Tibial nerve (tissue), 3 donors: ENCODE measurements at regions not wholly inside any gene's neighbourhood (a gene's known extent, or its start where the extent isn't known, plus 50 kb on each side); places are given as distances from the start of the nearest gene placed in this dataset.

Experiments used
- EP300 ChIP-seq, 2 donors: sonication (generic); formaldehyde crosslinking; IDR thresholded peaks; one replicate each; pipeline ENCODE4 v1.6.1; 2017; ENCODE audit warnings: antibody characterized with exemption in 2 of 2, mild to moderate bottlenecking in 1 of 2
- POLR2A ChIP-seq, 2 donors: fragments of 450-650 bp; IDR thresholded peaks; one replicate each; pipeline ENCODE4 v1.6.1; 2017; ENCODE audit warnings: antibody characterized with exemption in 2 of 2, mild to moderate bottlenecking in 2 of 2, moderate library complexity in 2 of 2

GRCh38 chr9:11107196-11107595 is 494.4 kb upstream of the PTPRD start:
- TF ChIP-seq EP300 (IDR thresholded peaks at IDR 0.05) (no peak), POLR2A (IDR thresholded peaks at IDR 0.05) (no peak)
